Colonic mucosa (tissue), 4 donors: ENCODE measurements at regions not wholly inside any gene's neighbourhood (a gene's known extent, or its start where the extent isn't known, plus 50 kb on each side); places are given as distances from the start of the nearest gene placed in this dataset.

ENCODE experiments used
- DNase-seq: peaks from one replicate; pipeline ENCODE4 v3.0.0-alpha.2; 2020
- H3K27ac ChIP-seq: fragments of 200-600 bp; one replicate; pipeline ENCODE4 v1.8.0; 2021
- H3K27me3 ChIP-seq: fragments of 200-600 bp; one replicate; pipeline ENCODE4 v1.8.0; 2021
- H3K36me3 ChIP-seq: fragments of 200-600 bp; one replicate; pipeline ENCODE4 v1.8.0; 2021
- H3K4me1 ChIP-seq: fragments of 200-600 bp; one replicate; pipeline ENCODE4 v1.8.0; 2021; ENCODE audit warnings: mild to moderate bottlenecking
- H3K4me3 ChIP-seq: fragments of 200-600 bp; one replicate; pipeline ENCODE4 v1.8.0; 2021
- H3K9ac ChIP-seq, 2 donors: one replicate each; pipeline ENCODE4 v1.7.0; 2013; ENCODE audit warnings: control low read depth in 2 of 2, low read depth in 2 of 2, low read length in 2 of 2
- H3K9me3 ChIP-seq: fragments of 200-600 bp; one replicate; pipeline ENCODE4 v1.8.0; 2021
- CTCF ChIP-seq: fragments of 200-600 bp; IDR thresholded peaks from one replicate; pipeline ENCODE4 v1.8.0; 2022; ENCODE audit warnings: antibody characterized with exemption, mild to moderate bottlenecking
- intact Hi-C: fragments of 100-400 bp; cut with DNase I; formaldehyde crosslinking; loops from one replicate; pipeline ENCODE4 v1.14.1; 2022
- donor health status: healthy.
- donor health status: DM: no; HTN: no; CAD: no.
- donor health status: DM: no; HTN: no; CAD: no.

GRCh38 chr15:24748812-24749439 is 73.4 kb downstream of the NPAP1 start:
- TF ChIP-seq CTCF = no peak
- no peaks in the 10 kb centered on the region for H3K4me1 ChIP-seq
- no peaks in the 10 kb centered on the region for H3K36me3 ChIP-seq
- H3K9ac ChIP-seq = no peak overlapping the region
- H3K27ac ChIP-seq = no peak overlapping the region
- DNase-seq = no peak
- H3K9me3 ChIP-seq = no peaks in the 10 kb centered on the region
- intact Hi-C loops = no loop called here
- no peak overlapping the region for H3K4me3 ChIP-seq
- H3K27me3 ChIP-seq = no peaks in the 10 kb centered on the region

DNA sequence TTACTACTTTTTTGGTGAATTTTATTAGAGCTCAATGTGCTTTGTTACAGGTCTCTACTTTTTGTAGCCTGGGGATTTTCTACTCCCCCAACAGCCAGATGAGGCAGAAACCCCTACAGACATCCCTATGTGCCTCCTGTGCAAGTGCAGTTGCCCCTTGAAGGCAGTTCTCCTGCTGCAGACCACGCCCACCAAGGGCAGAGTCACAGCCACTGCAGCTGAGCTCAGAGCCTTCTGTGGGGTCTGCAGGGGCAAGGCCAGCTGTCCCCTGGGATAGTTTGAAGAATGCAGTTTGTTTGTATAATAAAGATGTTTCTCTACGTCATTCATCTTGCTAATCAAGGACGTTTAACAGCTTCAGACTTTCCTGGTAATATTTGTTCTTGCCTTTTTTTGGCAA is 76.8 kb downstream of the NPAP1 start:
- Histone ChIP-seq H3K4me3 (no peak overlapping the region), H3K4me1 (no peaks in the 10 kb centered on the region), H3K27me3 (no peaks in the 10 kb centered on the region), H3K27ac (no peak overlapping the region), H3K9ac (no peak overlapping the region), H3K36me3 (no peaks in the 10 kb centered on the region), H3K9me3 (no peaks in the 10 kb centered on the region)
- intact Hi-C loops = no loop called here
- no peak for TF ChIP-seq CTCF
- DNase-seq = no peak

DNA sequence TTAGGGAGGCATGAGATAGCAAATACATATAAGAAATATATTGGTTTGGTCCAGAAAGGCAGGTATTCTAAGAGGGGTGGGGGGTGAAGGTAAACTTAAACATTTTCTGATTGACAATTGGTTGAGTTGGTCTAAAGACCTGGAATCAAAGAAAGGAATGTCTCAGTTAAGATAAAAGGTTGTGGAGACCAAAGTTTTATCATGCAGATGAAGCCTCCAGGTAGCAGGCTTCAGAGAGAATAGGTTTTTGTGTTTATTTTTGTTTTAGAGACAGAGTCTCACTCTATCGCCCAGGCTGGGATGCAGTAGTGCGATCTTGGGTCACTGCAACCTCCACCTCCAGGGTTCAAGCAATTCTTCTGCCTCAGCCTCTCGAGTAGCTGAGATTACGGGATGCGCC is 80.5 kb downstream of the NPAP1 start:
- H3K4me1 ChIP-seq = no peaks in the 10 kb centered on the region
- H3K27ac ChIP-seq = no peak overlapping the region
- no peak for DNase-seq
- no peak for TF ChIP-seq CTCF
- no peaks in the 10 kb centered on the region for H3K9me3 ChIP-seq
- no peaks in the 10 kb centered on the region for H3K27me3 ChIP-seq
- intact Hi-C loops = no loop called here
- H3K36me3 ChIP-seq = no peaks in the 10 kb centered on the region
- no peak overlapping the region for H3K9ac ChIP-seq
- no peak overlapping the region for H3K4me3 ChIP-seq

DNA sequence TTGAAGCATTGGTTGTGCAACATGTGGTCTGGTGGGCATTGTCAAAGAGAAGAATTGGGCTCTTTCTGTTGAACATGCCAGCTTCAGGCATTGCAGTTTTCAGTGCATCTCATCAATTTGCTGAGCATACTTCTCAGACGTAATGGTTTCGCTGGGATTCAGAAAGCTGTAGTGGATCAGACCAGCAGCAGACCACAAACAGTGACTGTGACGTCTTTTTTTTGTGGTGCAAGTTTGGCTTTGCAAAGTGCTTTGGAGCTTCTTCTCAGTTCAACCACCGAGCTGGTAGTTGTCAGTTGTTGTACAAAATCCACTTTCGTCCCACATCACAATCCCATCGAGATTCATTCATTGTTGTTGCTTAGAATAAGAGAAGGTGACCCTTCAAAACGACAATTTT is 84.5 kb downstream of the NPAP1 start:
- DNase-seq = no peak
- no peaks in the 10 kb centered on the region for H3K4me1 ChIP-seq
- H3K27me3 ChIP-seq = no peaks in the 10 kb centered on the region
- no peak for TF ChIP-seq CTCF
- no peak overlapping the region for H3K4me3 ChIP-seq
- intact Hi-C loops = no loop called here
- no peak overlapping the region for H3K9ac ChIP-seq
- no peaks in the 10 kb centered on the region for H3K36me3 ChIP-seq
- no peaks in the 10 kb centered on the region for H3K9me3 ChIP-seq
- H3K27ac ChIP-seq = no peak overlapping the region

DNA sequence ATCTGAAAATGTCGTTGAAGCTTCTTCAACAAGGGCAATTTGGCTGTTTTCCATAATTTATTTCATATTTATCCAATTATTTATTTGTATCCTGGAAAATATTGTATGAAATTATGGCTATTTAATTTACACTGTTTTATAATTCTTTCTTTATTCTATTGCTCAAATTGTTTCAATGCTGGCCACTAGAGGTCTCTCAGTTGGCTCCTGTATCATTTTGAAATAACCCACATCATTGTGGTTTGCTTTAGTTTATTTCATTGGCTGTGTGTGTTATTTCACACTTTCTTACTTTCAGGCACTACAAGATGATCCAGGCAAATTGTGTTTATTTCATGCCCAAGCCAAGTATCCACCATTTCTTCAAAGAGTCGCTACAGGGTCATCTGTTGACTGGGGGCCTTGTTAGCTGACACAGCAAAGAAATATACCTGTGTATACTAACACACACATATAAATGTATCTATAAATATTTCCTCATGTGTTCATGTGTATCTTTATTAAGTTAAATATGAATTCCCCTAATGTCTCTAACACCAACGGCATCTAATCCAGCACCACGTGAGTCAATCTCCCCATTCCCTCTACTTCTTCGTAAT is 86.2 kb downstream of the NPAP1 start:
- no peak overlapping the region for H3K4me3 ChIP-seq
- intact Hi-C loops = no loop called here
- no peaks in the 10 kb centered on the region for H3K36me3 ChIP-seq
- no peak overlapping the region for H3K27ac ChIP-seq
- no peak overlapping the region for H3K9ac ChIP-seq
- no peaks in the 10 kb centered on the region for H3K27me3 ChIP-seq
- no peak for TF ChIP-seq CTCF
- no peaks in the 10 kb centered on the region for H3K4me1 ChIP-seq
- no peaks in the 10 kb centered on the region for H3K9me3 ChIP-seq
- no peak for DNase-seq
